SK-N-SH (cell line): ENCODE measurements at regions not wholly inside any gene's neighbourhood (a gene's known extent, or its start where the extent isn't known, plus 50 kb on each side); places are given as distances from the start of the nearest gene placed in this dataset.

Experiments used
- CTCF ChIA-PET: fragments of 300-600, 350-600 bp; formaldehyde crosslinking; extraction: SDS; loops from one replicate; lab custom pipeline; 2021; lab: Yijun Ruan, JAX
- POLR2A ChIA-PET: fragments of 350-600 bp; sonication (Branson Sonifier 250); formaldehyde crosslinking; extraction: SDS; loops from one replicate; lab custom pipeline; 2020; ENCODE audit warnings: antibody characterized with exemption, inconsistent platforms; lab: Yijun Ruan, JAX
- DNase-seq: peaks from one replicate; pipeline ENCODE4 v3.0.0; 2012
- H2AFZ ChIP-seq: fragments of 200-600 bp; sonication (generic); 2 replicates; pipeline ENCODE4 v1.8.1; 2016; ENCODE audit warnings: antibody characterized with exemption, mild to moderate bottlenecking, low read depth
- H3F3A ChIP-seq: fragments of 200-600 bp; sonication (generic); replicated peaks from 2 replicates; pipeline ENCODE3; 2016; ENCODE audit warnings: antibody characterized with exemption, mild to moderate bottlenecking; ENCODE audit not compliant: insufficient read depth
- H3K27ac ChIP-seq, 2 experiments: fragments of 200-500 bp in 1 of 2; fragments of 200-600 bp in 1 of 2; sonication (Bioruptor generic) in 1 of 2; sonication (generic), shearing (Covaris generic) in 1 of 2; 2 replicates each; pipeline versions ENCODE4 v1.5.1 to v1.6.1; 2014 to 2016; ENCODE audit warnings: low read depth in 2 of 2, inconsistent platforms in 1 of 2, low read length in 1 of 2, mild to moderate bottlenecking in 1 of 2, mixed read lengths in 1 of 2
- H3K27me3 ChIP-seq: fragments of 200-600 bp; sonication (generic), shearing (Covaris generic); 2 replicates; pipeline ENCODE4 v1.6.1; 2016; ENCODE audit warnings: mixed run types; ENCODE audit not compliant: insufficient read depth
- H3K36me3 ChIP-seq, 2 experiments: fragments of 200-500 bp in 1 of 2; fragments of 200-600 bp in 1 of 2; sonication (Bioruptor generic) in 1 of 2; sonication (generic) in 1 of 2; replicated peaks in 1 of 2; 2 replicates each; pipeline versions ENCODE3 to v1.5.1; 2014 to 2016; ENCODE audit warnings: low read length in 1 of 2, mild to moderate bottlenecking in 1 of 2; ENCODE audit not compliant: insufficient read depth in 2 of 2, control insufficient read depth in 1 of 2
- H3K4me1 ChIP-seq, 2 experiments: fragments of 200-500 bp in 1 of 2; fragments of 200-600 bp in 1 of 2; sonication (Bioruptor generic) in 1 of 2; sonication (generic), shearing (Covaris generic) in 1 of 2; 2 replicates each; pipeline versions ENCODE4 v1.5.1 to v1.6.1; 2014 to 2016; ENCODE audit warnings: low read depth in 1 of 2, low read length in 1 of 2, mixed run types in 1 of 2; ENCODE audit not compliant: insufficient read depth in 2 of 2, control insufficient read depth in 1 of 2
- H3K4me2 ChIP-seq: fragments of 200-600 bp; sonication (generic), shearing (Covaris generic); 2 replicates; pipeline ENCODE4 v1.6.1; 2017; ENCODE audit warnings: mixed run types
- H3K4me3 ChIP-seq, 2 experiments: fragments of 200-500 bp in 1 of 2; fragments of 200-600 bp in 1 of 2; sonication (Bioruptor generic) in 1 of 2; sonication (generic), shearing (Covaris generic) in 1 of 2; 2 replicates each; pipeline versions ENCODE4 v1.5.1 to v1.8.1; 2014 to 2016; ENCODE audit warnings: low read depth in 2 of 2, inconsistent platforms in 1 of 2, low read length in 1 of 2, mild to moderate bottlenecking in 1 of 2, mixed read lengths in 1 of 2, moderate library complexity in 1 of 2
- H3K79me2 ChIP-seq: fragments of 200-600 bp; sonication (generic); 2 replicates; pipeline ENCODE4 v1.8.1; 2017; ENCODE audit warnings: mild to moderate bottlenecking; ENCODE audit not compliant: insufficient read depth
- H3K9ac ChIP-seq: fragments of 200-600 bp; sonication (generic); 2 replicates; pipeline ENCODE4 v1.6.1; 2017; ENCODE audit warnings: mixed run types
- H3K9me2 ChIP-seq: fragments of 200-600 bp; sonication (generic); 2 replicates; pipeline ENCODE4 v1.6.1; 2017; ENCODE audit warnings: mixed run types
- H3K9me3 ChIP-seq: fragments of 200-600 bp; sonication (generic); 2 replicates; pipeline ENCODE4 v1.6.1; 2017; ENCODE audit warnings: mixed run types, mild to moderate bottlenecking, moderate library complexity
- H4K20me1 ChIP-seq: fragments of 200-600 bp; sonication (generic); 2 replicates; pipeline ENCODE4 v1.6.1; 2017; ENCODE audit warnings: mild to moderate bottlenecking, mixed run types; ENCODE audit not compliant: insufficient read depth
- CHD2 ChIP-seq: fragments of 150-350 bp; IDR thresholded peaks from 2 replicates; pipeline ENCODE4 v1.6.1; 2018; ENCODE audit warnings: low read length; ENCODE audit not compliant: partially characterized antibody
- GABPA ChIP-seq: IDR thresholded peaks from 2 replicates; pipeline ENCODE4 v1.4.0; 2012; ENCODE audit warnings: low read depth, mild to moderate bottlenecking
- MEF2A ChIP-seq: IDR thresholded peaks from 2 replicates; pipeline ENCODE4 v1.4.0; 2012; ENCODE audit warnings: low read depth, borderline replicate concordance
- NFIC ChIP-seq: IDR thresholded peaks from 2 replicates; pipeline ENCODE4 v1.4.0; 2012; ENCODE audit warnings: borderline replicate concordance
- POLR2AphosphoS5 ChIP-seq: IDR thresholded peaks from 2 replicates; pipeline ENCODE4 v1.6.1; 2012; ENCODE audit warnings: low read depth, low read length
- SIN3A ChIP-seq: IDR thresholded peaks from 2 replicates; pipeline ENCODE4 v1.6.1; 2012; ENCODE audit warnings: low read depth, mild to moderate bottlenecking, low read length, moderate library complexity, borderline replicate concordance
- SMC3 ChIP-seq: IDR thresholded peaks from 2 replicates; pipeline ENCODE4 v1.6.1; 2012; ENCODE audit warnings: low read depth, low read length, improper control_type of control experiment
- YY1 ChIP-seq: IDR thresholded peaks from 2 replicates; pipeline ENCODE4 v1.4.0; 2012; ENCODE audit warnings: low read depth, mild to moderate bottlenecking
- WGBS: methylation state at CpG from one replicate; pipeline ENCODE4 v1.1.6; 2017; ENCODE audit warnings: low lambda C conversion rate; 5-methylcytosine and 5-hydroxymethylcytosine counted together
- TF ChIP-seq, protein P1 (sequence below): fragments of 150-350 bp; IDR thresholded peaks from 2 replicates; pipeline ENCODE4 v1.6.1; 2016; ENCODE audit warnings: mild to moderate bottlenecking, low read depth, low read length
- TF ChIP-seq, protein P2 (sequence below): IDR thresholded peaks from 2 replicates; pipeline ENCODE4 v1.6.1; 2012; ENCODE audit warnings: mild to moderate bottlenecking, low read depth, low read length, moderate library complexity
- TF ChIP-seq, protein P3 (sequence below): fragments of 200-600 bp; sonication (generic); IDR thresholded peaks from 2 replicates; pipeline ENCODE4 v1.6.1; 2017; ENCODE audit warnings: antibody characterized with exemption, mild to moderate bottlenecking, moderate library complexity
- TF ChIP-seq, protein P4 (sequence below): IDR thresholded peaks from 2 replicates; pipeline ENCODE4 v1.4.0; 2012; ENCODE audit warnings: low read depth, borderline replicate concordance

DNA sequence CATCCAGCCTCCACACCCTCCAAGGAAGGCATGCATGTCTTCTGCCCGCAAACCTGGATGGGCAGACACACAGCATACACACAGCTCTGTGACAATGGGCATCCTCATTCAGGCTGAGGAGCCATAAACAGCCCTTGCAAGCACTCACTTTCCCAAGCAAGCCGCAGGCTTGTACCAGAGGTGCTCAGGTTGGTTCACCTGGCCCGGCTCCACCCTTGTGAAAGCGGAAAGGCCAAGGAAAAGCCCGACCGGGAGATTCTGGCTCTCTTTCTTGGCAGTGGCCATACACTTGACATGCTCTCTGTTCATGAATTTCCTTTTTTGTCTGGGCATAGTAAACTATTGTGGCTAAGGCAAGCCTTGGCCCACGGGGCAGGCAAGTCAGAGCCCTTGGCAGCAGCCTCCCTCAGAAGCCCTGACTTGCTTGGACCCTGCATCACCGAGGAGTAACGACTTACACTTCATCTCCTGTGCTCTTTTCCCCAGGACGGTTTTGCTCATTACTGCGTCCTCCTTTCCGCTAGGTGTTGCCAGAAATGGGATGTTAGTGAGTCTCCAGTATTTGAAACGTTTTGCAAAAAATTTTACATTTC is 74.6 kb upstream of the BNC1 start:
- DNase-seq = no peak
- H3K4me3 ChIP-seq = no peak overlapping the region
- H3K27me3 ChIP-seq = peaks cover 14% of the 10 kb centered on the region; the same call in 1 of the 2 replicates
- H3K27ac ChIP-seq = no peak overlapping the region
- POLR2A ChIA-PET = no interaction called here
- TF ChIP-seq, protein P1, sequence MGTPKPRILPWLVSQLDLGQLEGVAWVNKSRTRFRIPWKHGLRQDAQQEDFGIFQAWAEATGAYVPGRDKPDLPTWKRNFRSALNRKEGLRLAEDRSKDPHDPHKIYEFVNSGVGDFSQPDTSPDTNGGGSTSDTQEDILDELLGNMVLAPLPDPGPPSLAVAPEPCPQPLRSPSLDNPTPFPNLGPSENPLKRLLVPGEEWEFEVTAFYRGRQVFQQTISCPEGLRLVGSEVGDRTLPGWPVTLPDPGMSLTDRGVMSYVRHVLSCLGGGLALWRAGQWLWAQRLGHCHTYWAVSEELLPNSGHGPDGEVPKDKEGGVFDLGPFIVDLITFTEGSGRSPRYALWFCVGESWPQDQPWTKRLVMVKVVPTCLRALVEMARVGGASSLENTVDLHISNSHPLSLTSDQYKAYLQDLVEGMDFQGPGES = no peak
- no peak for TF ChIP-seq SIN3A
- TF ChIP-seq CHD2 = no peak
- no peak for TF ChIP-seq SMC3
- no peak for TF ChIP-seq YY1
- TF ChIP-seq, all 33 proteins: peak for 0
- Histone ChIP-seq H3K9ac (no peak overlapping the region), H3K36me3 (no peaks in the 10 kb centered on the region), H3K4me2 (no peak overlapping the region), H3F3A (no peaks in the 10 kb centered on the region), H3K9me2 (no peaks in the 10 kb centered on the region), H3K9me3 (no peaks in the 10 kb centered on the region), H3K79me2 (no peaks in the 10 kb centered on the region), H4K20me1 (no peaks in the 10 kb centered on the region), H2AFZ (no peak overlapping the region), H3K4me1 (no peaks in the 10 kb centered on the region)
- 44% methylated on average over 11 of the region's 13 CpGs for WGBS
- CTCF ChIA-PET = interaction anchor here (0.6 kb wide), 1 partner anchor 207 kb away, joined by 3 read pairs; no protein-coding TSS in a partner anchor

DNA sequence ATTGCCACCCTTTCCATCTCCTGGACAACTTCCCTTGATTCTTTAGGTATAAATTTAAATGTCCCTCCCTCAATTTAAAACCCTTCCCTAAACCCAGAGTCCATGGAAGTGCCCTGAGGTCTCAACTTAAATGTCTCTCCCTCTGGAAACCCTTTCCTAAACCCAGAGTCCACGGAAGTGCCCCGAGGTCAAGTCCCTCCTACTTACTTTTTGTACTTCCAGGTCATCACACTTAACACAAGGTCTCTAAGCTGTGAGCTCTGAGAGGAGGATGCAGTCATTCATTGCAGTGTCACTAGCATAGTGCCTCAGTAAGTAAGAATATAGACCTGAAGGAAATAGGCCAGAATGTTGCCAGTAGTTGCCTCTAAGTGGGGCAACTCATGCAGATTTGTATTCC is 78.2 kb upstream of the BNC1 start:
- Histone ChIP-seq H3K9me3 (no peaks in the 10 kb centered on the region), H3K27ac (no peak overlapping the region), H3K36me3 (no peaks in the 10 kb centered on the region), H3K27me3 (peaks cover 28% of the 10 kb centered on the region; the same call in 1 of the 2 replicates), H3K4me3 (no peak overlapping the region), H3K4me1 (peaks cover 0 to 4% of the 10 kb centered on the region in 2 experiments; a peak in 1 of 4 replicates), H3K9me2 (no peaks in the 10 kb centered on the region), H4K20me1 (no peaks in the 10 kb centered on the region), H3K79me2 (no peaks in the 10 kb centered on the region), H2AFZ (no peak overlapping the region), H3K4me2 (no peak overlapping the region), H3F3A (no peaks in the 10 kb centered on the region), H3K9ac (no peak overlapping the region)
- TF ChIP-seq, protein P1 = no peak
- no peak for TF ChIP-seq MEF2A
- CTCF ChIA-PET = no interaction called here
- POLR2A ChIA-PET = no interaction called here
- DNase-seq = no peak
- WGBS = 12% methylated on average over 2 of the region's 2 CpGs

DNA sequence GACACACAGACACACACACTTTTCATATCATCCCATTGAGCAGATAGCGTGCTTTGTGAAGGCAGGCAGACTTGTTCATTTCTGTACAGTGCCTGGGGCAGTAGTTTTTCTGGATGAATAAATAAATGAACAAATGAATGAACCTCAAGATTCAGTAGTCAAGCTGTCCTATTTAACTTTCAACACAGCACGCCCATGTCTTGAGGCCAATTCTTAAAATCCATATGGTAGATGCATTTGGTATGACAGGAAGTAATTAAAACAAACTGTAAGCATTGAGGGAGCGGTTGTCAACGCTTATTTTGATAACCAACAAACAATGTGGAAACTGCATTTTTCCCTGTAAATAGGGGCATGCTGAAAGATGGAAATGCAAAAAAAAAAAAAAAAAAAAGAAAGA is 80.0 kb upstream of the BNC1 start:
- Histone ChIP-seq H3K4me3 (no peak overlapping the region), H4K20me1 (no peaks in the 10 kb centered on the region), H3K4me1 (peaks cover 0 to 4% of the 10 kb centered on the region in 2 experiments; a peak in 1 of 4 replicates), H3F3A (no peaks in the 10 kb centered on the region), H3K4me2 (no peak overlapping the region), H3K79me2 (no peaks in the 10 kb centered on the region), H3K36me3 (no peaks in the 10 kb centered on the region), H3K27ac (no peak overlapping the region), H3K9me3 (no peaks in the 10 kb centered on the region), H2AFZ (no peak overlapping the region), H3K9ac (no peak overlapping the region), H3K9me2 (no peaks in the 10 kb centered on the region), H3K27me3 (peaks cover 28% of the 10 kb centered on the region; the same call in 1 of the 2 replicates)
- ChIA-PET POLR2A (no interaction called here), CTCF (interaction anchor here (1.4 kb wide), 1 partner anchor 11 kb away, joined by 3 read pairs; no protein-coding TSS in a partner anchor)
- WGBS = 28% methylated on average over 4 of the region's 4 CpGs
- no peak for DNase-seq
- TF ChIP-seq, protein P2, sequence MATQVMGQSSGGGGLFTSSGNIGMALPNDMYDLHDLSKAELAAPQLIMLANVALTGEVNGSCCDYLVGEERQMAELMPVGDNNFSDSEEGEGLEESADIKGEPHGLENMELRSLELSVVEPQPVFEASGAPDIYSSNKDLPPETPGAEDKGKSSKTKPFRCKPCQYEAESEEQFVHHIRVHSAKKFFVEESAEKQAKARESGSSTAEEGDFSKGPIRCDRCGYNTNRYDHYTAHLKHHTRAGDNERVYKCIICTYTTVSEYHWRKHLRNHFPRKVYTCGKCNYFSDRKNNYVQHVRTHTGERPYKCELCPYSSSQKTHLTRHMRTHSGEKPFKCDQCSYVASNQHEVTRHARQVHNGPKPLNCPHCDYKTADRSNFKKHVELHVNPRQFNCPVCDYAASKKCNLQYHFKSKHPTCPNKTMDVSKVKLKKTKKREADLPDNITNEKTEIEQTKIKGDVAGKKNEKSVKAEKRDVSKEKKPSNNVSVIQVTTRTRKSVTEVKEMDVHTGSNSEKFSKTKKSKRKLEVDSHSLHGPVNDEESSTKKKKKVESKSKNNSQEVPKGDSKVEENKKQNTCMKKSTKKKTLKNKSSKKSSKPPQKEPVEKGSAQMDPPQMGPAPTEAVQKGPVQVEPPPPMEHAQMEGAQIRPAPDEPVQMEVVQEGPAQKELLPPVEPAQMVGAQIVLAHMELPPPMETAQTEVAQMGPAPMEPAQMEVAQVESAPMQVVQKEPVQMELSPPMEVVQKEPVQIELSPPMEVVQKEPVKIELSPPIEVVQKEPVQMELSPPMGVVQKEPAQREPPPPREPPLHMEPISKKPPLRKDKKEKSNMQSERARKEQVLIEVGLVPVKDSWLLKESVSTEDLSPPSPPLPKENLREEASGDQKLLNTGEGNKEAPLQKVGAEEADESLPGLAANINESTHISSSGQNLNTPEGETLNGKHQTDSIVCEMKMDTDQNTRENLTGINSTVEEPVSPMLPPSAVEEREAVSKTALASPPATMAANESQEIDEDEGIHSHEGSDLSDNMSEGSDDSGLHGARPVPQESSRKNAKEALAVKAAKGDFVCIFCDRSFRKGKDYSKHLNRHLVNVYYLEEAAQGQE = no peak
- TF ChIP-seq POLR2AphosphoS5 = no peak
- TF ChIP-seq NFIC = no peak
- no peak for TF ChIP-seq GABPA
- TF ChIP-seq, protein P3, sequence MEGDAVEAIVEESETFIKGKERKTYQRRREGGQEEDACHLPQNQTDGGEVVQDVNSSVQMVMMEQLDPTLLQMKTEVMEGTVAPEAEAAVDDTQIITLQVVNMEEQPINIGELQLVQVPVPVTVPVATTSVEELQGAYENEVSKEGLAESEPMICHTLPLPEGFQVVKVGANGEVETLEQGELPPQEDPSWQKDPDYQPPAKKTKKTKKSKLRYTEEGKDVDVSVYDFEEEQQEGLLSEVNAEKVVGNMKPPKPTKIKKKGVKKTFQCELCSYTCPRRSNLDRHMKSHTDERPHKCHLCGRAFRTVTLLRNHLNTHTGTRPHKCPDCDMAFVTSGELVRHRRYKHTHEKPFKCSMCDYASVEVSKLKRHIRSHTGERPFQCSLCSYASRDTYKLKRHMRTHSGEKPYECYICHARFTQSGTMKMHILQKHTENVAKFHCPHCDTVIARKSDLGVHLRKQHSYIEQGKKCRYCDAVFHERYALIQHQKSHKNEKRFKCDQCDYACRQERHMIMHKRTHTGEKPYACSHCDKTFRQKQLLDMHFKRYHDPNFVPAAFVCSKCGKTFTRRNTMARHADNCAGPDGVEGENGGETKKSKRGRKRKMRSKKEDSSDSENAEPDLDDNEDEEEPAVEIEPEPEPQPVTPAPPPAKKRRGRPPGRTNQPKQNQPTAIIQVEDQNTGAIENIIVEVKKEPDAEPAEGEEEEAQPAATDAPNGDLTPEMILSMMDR = no peak
- TF ChIP-seq, protein P4, sequence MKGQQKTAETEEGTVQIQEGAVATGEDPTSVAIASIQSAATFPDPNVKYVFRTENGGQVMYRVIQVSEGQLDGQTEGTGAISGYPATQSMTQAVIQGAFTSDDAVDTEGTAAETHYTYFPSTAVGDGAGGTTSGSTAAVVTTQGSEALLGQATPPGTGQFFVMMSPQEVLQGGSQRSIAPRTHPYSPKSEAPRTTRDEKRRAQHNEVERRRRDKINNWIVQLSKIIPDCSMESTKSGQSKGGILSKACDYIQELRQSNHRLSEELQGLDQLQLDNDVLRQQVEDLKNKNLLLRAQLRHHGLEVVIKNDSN = no peak
